DOHH2 (cell line): ENCODE measurements at regions not wholly inside any gene's neighbourhood (a gene's known extent, or its start where the extent isn't known, plus 50 kb on each side); places are given as distances from the start of the nearest gene placed in this dataset.

Source experiments
- CTCF ChIP-seq: fragments of 200-600 bp; sonication (generic); IDR thresholded peaks from one replicate; pipeline ENCODE4 v1.5.1; 2014; ENCODE audit warnings: antibody characterized with exemption, mild to moderate bottlenecking, low read depth, low read length; ENCODE audit not compliant: poor library complexity, severe bottlenecking
- EZH2phosphoT487 ChIP-seq: fragments of 200-600 bp; sonication (generic); IDR thresholded peaks from 2 replicates; pipeline ENCODE4 v1.6.1; 2017; ENCODE audit warnings: borderline replicate concordance, mild to moderate bottlenecking, antibody characterized with exemption, low read length, moderate library complexity, mixed read lengths

GRCh38 chr17:12566291-12566690, 99.4 kb upstream of the MYOCD start:
- TF ChIP-seq CTCF (no peak), EZH2phosphoT487 (no peak)
